ENCODE measurements at regions not wholly inside any gene's neighbourhood (a gene's known extent, or its start where the extent isn't known, plus 50 kb on each side); places are given as distances from the start of the nearest gene placed in this dataset.

GRCh38 chr21:35406635-35407034 is 357.5 kb upstream of the RUNX1 start:
- H3K27me3 ChIP-seq (ENCODE audit: control insufficient read depth, insufficient read depth, low read length): peaks cover 2% of the 10 kb centered on the region
- H3K4me1 ChIP-seq (ENCODE audit: control insufficient read depth, insufficient read depth, low read length): no peaks in the 10 kb centered on the region
- WGBS (ENCODE audit: insufficient coverage): 100% methylated on average over 1 of the region's 6 CpGs
- no peaks in the 10 kb centered on the region for H3K36me3 ChIP-seq (ENCODE audit: control insufficient read depth, insufficient read depth, low read length)
- H3K27ac ChIP-seq (ENCODE audit: low read length): no peak overlapping the region
- no peak overlapping the region for H3K4me3 ChIP-seq (ENCODE audit: low read length)
- no peaks in the 10 kb centered on the region for H3K9me3 ChIP-seq (replicated peaks; ENCODE audit: control insufficient read depth, low read depth, low read length)
- DNase-seq: no peak

GRCh38 chr21:35405981-35406380 is 356.9 kb upstream of the RUNX1 start:
- Histone ChIP-seq H3K4me3 (ENCODE audit: low read length) (no peak overlapping the region), H3K9me3 (replicated peaks; ENCODE audit: control insufficient read depth, low read depth, low read length) (no peaks in the 10 kb centered on the region), H3K4me1 (ENCODE audit: control insufficient read depth, insufficient read depth, low read length) (no peaks in the 10 kb centered on the region), H3K27ac (ENCODE audit: low read length) (no peak overlapping the region), H3K36me3 (ENCODE audit: control insufficient read depth, insufficient read depth, low read length) (no peaks in the 10 kb centered on the region), H3K27me3 (ENCODE audit: control insufficient read depth, insufficient read depth, low read length) (peaks cover 2% of the 10 kb centered on the region)
- DNase-seq: no peak

- Histone ChIP-seq H3K4me3 (ENCODE audit: low read length) (no peak overlapping the region), H3K4me1 (ENCODE audit: control insufficient read depth, insufficient read depth, low read length) (peaks cover 2% of the 10 kb centered on the region), H3K27me3 (ENCODE audit: control insufficient read depth, insufficient read depth, low read length) (peaks cover 2% of the 10 kb centered on the region), H3K9me3 (replicated peaks; ENCODE audit: control insufficient read depth, low read depth, low read length) (no peaks in the 10 kb centered on the region), H3K36me3 (ENCODE audit: control insufficient read depth, insufficient read depth, low read length) (no peaks in the 10 kb centered on the region), H3K27ac (ENCODE audit: low read length) (no peak overlapping the region)
- DNase-seq: no peak
- WGBS (ENCODE audit: insufficient coverage): 71% methylated on average over 2 of the region's 3 CpGs
Measured at GRCh38 chr21:35404247-35404646, 355.1 kb upstream of the RUNX1 start.

- WGBS (ENCODE audit: insufficient coverage): no CpG with 5 or more reads among the region's 1 CpG
- Histone ChIP-seq H3K27me3 (ENCODE audit: control insufficient read depth, insufficient read depth, low read length) (peaks cover 2% of the 10 kb centered on the region), H3K4me3 (ENCODE audit: low read length) (no peak overlapping the region), H3K27ac (ENCODE audit: low read length) (no peak overlapping the region), H3K4me1 (ENCODE audit: control insufficient read depth, insufficient read depth, low read length) (peaks cover 2% of the 10 kb centered on the region), H3K9me3 (replicated peaks; ENCODE audit: control insufficient read depth, low read depth, low read length) (no peaks in the 10 kb centered on the region), H3K36me3 (ENCODE audit: control insufficient read depth, insufficient read depth, low read length) (no peaks in the 10 kb centered on the region)
- no peak for DNase-seq
Measured at GRCh38 chr21:35402061-35402460, 353.0 kb upstream of the RUNX1 start.

GRCh38 chr21:35401476-35401875 is 352.4 kb upstream of the RUNX1 start:
- no peaks in the 10 kb centered on the region for H3K36me3 ChIP-seq (ENCODE audit: control insufficient read depth, insufficient read depth, low read length)
- H3K27me3 ChIP-seq (ENCODE audit: control insufficient read depth, insufficient read depth, low read length): no peaks in the 10 kb centered on the region
- H3K4me3 ChIP-seq (ENCODE audit: low read length): no peak overlapping the region
- peaks cover 2% of the 10 kb centered on the region for H3K4me1 ChIP-seq (ENCODE audit: control insufficient read depth, insufficient read depth, low read length)
- 76% methylated on average over 4 of the region's 4 CpGs for WGBS (ENCODE audit: insufficient coverage)
- H3K9me3 ChIP-seq (replicated peaks; ENCODE audit: control insufficient read depth, low read depth, low read length): no peaks in the 10 kb centered on the region
- no peak overlapping the region for H3K27ac ChIP-seq (ENCODE audit: low read length)
- DNase-seq: no peak

- whole genome bisulfite sequencing (ENCODE audit: insufficient coverage): 83% methylated on average over 1 of the region's 8 CpGs
- Histone ChIP-seq H3K36me3 (ENCODE audit: control insufficient read depth, insufficient read depth, low read length) (no peaks in the 10 kb centered on the region), H3K4me1 (ENCODE audit: control insufficient read depth, insufficient read depth, low read length) (peaks cover 2% of the 10 kb centered on the region), H3K27me3 (ENCODE audit: control insufficient read depth, insufficient read depth, low read length) (no peaks in the 10 kb centered on the region), H3K9me3 (replicated peaks; ENCODE audit: control insufficient read depth, low read depth, low read length) (no peaks in the 10 kb centered on the region), H3K4me3 (ENCODE audit: low read length) (no peak overlapping the region), H3K27ac (ENCODE audit: low read length) (no peak overlapping the region)
- peak; percentile 80 for DNase-seq
Measured at GRCh38 chr21:35400233-35400939, 351.3 kb upstream of the RUNX1 start.

- no peak overlapping the region for H3K4me3 ChIP-seq (ENCODE audit: low read length)
- WGBS (ENCODE audit: insufficient coverage): 60% methylated on average over 1 of the region's 5 CpGs
Measured at GRCh38 chr21:35399706-35400105, 350.6 kb upstream of the RUNX1 start.

GRCh38 chr21:35399002-35399530 is 350.0 kb upstream of the RUNX1 start:
- Histone ChIP-seq H3K9me3 (replicated peaks; ENCODE audit: control insufficient read depth, low read depth, low read length) (no peaks in the 10 kb centered on the region), H3K27ac (ENCODE audit: low read length) (no peak overlapping the region), H3K4me3 (ENCODE audit: low read length) (no peak overlapping the region), H3K27me3 (ENCODE audit: control insufficient read depth, insufficient read depth, low read length) (no peaks in the 10 kb centered on the region), H3K36me3 (ENCODE audit: control insufficient read depth, insufficient read depth, low read length) (no peaks in the 10 kb centered on the region), H3K4me1 (ENCODE audit: control insufficient read depth, insufficient read depth, low read length) (peaks cover 2% of the 10 kb centered on the region)
- 17% methylated on average over 1 of the region's 7 CpGs for WGBS (ENCODE audit: insufficient coverage)
- DNase-seq: no peak

More at GRCh38 chr21:35399706-35400105, 350.6 kb upstream of the RUNX1 start:
- Histone ChIP-seq H3K36me3 (ENCODE audit: control insufficient read depth, insufficient read depth, low read length) (no peaks in the 10 kb centered on the region), H3K27me3 (ENCODE audit: control insufficient read depth, insufficient read depth, low read length) (no peaks in the 10 kb centered on the region), H3K9me3 (replicated peaks; ENCODE audit: control insufficient read depth, low read depth, low read length) (no peaks in the 10 kb centered on the region), H3K4me1 (ENCODE audit: control insufficient read depth, insufficient read depth, low read length) (peaks cover 2% of the 10 kb centered on the region), H3K27ac (ENCODE audit: low read length) (no peak overlapping the region)
- no peak for DNase-seq

- H3K9me3 ChIP-seq (replicated peaks; ENCODE audit: control insufficient read depth, low read depth, low read length): no peaks in the 10 kb centered on the region
- peaks cover 2% of the 10 kb centered on the region for H3K4me1 ChIP-seq (ENCODE audit: control insufficient read depth, insufficient read depth, low read length)
- H3K27ac ChIP-seq (ENCODE audit: low read length): no peak overlapping the region
- H3K4me3 ChIP-seq (ENCODE audit: low read length): no peak overlapping the region
- no peak for DNase-seq
- H3K27me3 ChIP-seq (ENCODE audit: control insufficient read depth, insufficient read depth, low read length): no peaks in the 10 kb centered on the region
- no peaks in the 10 kb centered on the region for H3K36me3 ChIP-seq (ENCODE audit: control insufficient read depth, insufficient read depth, low read length)
Measured at GRCh38 chr21:35398346-35398982, 349.4 kb upstream of the RUNX1 start.

GRCh38 chr21:35397781-35398180 is 348.7 kb upstream of the RUNX1 start:
- no CpG with 5 or more reads among the region's 3 CpGs for WGBS (ENCODE audit: insufficient coverage)
- Histone ChIP-seq H3K27ac (ENCODE audit: low read length) (no peak overlapping the region), H3K4me3 (ENCODE audit: low read length) (no peak overlapping the region), H3K4me1 (ENCODE audit: control insufficient read depth, insufficient read depth, low read length) (peaks cover 2% of the 10 kb centered on the region), H3K27me3 (ENCODE audit: control insufficient read depth, insufficient read depth, low read length) (no peaks in the 10 kb centered on the region), H3K9me3 (replicated peaks; ENCODE audit: control insufficient read depth, low read depth, low read length) (no peaks in the 10 kb centered on the region), H3K36me3 (ENCODE audit: control insufficient read depth, insufficient read depth, low read length) (no peaks in the 10 kb centered on the region)
- peak; percentile 34 for DNase-seq
